ENCODE measurements at regions not wholly inside any gene's neighbourhood (a gene's known extent, or its start where the extent isn't known, plus 50 kb on each side); places are given as distances from the start of the nearest gene placed in this dataset.

- Mint-ChIP-seq H3K27me3 (ENCODE audit: insufficient read depth, unreplicated experiment) (peaks cover 12% of the 10 kb centered on the region), H3K4me1 (ENCODE audit: low read depth, unreplicated experiment) (no peaks in the 10 kb centered on the region), H3K9me3 (ENCODE audit: unreplicated experiment) (no peaks in the 10 kb centered on the region), H3K27ac (ENCODE audit: unreplicated experiment) (no peak overlapping the region), H3K36me3 (ENCODE audit: insufficient read depth, unreplicated experiment) (no peaks in the 10 kb centered on the region), H3K4me3 (ENCODE audit: unreplicated experiment) (no peak overlapping the region)
- Histone ChIP-seq H3K27me3 (replicated peaks; ENCODE audit: control insufficient read depth, insufficient read depth, low read length) (no peaks in the 10 kb centered on the region; the same call in 1 of the 2 replicates), H3K9me3 (no peaks in the 10 kb centered on the region), H3K4me1 (no peaks in the 10 kb centered on the region), H3K36me3 (ENCODE audit: control insufficient read depth, insufficient read depth, low read length) (no peaks in the 10 kb centered on the region), H3K4me3 (ENCODE audit: low read depth, low read length) (no peak overlapping the region)
- TF ChIP-seq CTCF (IDR thresholded peaks at IDR 0.05; ENCODE audit: insufficient read depth in 1 of 2, low read depth in 1 of 2, low read length in 1 of 2, severe bottlenecking in 1 of 2, unreplicated experiment in 1 of 2), result no peak
- BruUV-seq (replicated peaks), result no TSS peak
- intact Hi-C loops (cut with micrococcal nuclease; ENCODE audit: unreplicated experiment), result no loop called here
- no peak for DNase-seq
- ChIA-PET POLR2A (no interaction called here), CTCF (no interaction called here)
Observed at GRCh38 chr5:8060953-8061429, 192.0 kb downstream of the MTRR start.

- Mint-ChIP-seq H3K4me1 (ENCODE audit: low read depth, unreplicated experiment) (no peaks in the 10 kb centered on the region), H3K36me3 (ENCODE audit: insufficient read depth, unreplicated experiment) (no peaks in the 10 kb centered on the region), H3K27ac (ENCODE audit: unreplicated experiment) (no peak overlapping the region), H3K9me3 (ENCODE audit: unreplicated experiment) (no peaks in the 10 kb centered on the region), H3K4me3 (ENCODE audit: unreplicated experiment) (no peak overlapping the region), H3K27me3 (ENCODE audit: insufficient read depth, unreplicated experiment) (peaks cover 12% of the 10 kb centered on the region)
- ChIA-PET POLR2A (no interaction called here), CTCF (no interaction called here)
- intact Hi-C loops (cut with micrococcal nuclease; ENCODE audit: unreplicated experiment), result no loop called here
- Histone ChIP-seq H3K9me3 (no peaks in the 10 kb centered on the region), H3K27me3 (replicated peaks; ENCODE audit: control insufficient read depth, insufficient read depth, low read length) (no peaks in the 10 kb centered on the region; the same call in 1 of the 2 replicates), H3K36me3 (ENCODE audit: control insufficient read depth, insufficient read depth, low read length) (no peaks in the 10 kb centered on the region), H3K4me1 (no peaks in the 10 kb centered on the region), H3K4me3 (ENCODE audit: low read depth, low read length) (no peak overlapping the region)
- no peak for DNase-seq
- TF ChIP-seq CTCF (IDR thresholded peaks at IDR 0.05; ENCODE audit: insufficient read depth in 1 of 2, low read depth in 1 of 2, low read length in 1 of 2, severe bottlenecking in 1 of 2, unreplicated experiment in 1 of 2), result no peak
- BruUV-seq (replicated peaks), result no TSS peak
Observed at GRCh38 chr5:8062521-8062920, 193.6 kb downstream of the MTRR start.

GRCh38 chr5:8068078-8068477 lies 199.1 kb downstream of the MTRR start:
- POLR2A ChIA-PET, result no interaction called here
- no peak for TF ChIP-seq CTCF (IDR thresholded peaks at IDR 0.05; ENCODE audit: insufficient read depth in 1 of 2, low read depth in 1 of 2, low read length in 1 of 2, severe bottlenecking in 1 of 2, unreplicated experiment in 1 of 2)
- CTCF ChIA-PET, result no interaction called here
- Histone ChIP-seq H3K4me3 (ENCODE audit: low read depth, low read length) (no peak overlapping the region), H3K36me3 (ENCODE audit: control insufficient read depth, insufficient read depth, low read length) (no peaks in the 10 kb centered on the region), H3K9me3 (no peaks in the 10 kb centered on the region), H3K4me1 (no peaks in the 10 kb centered on the region), H3K27me3 (replicated peaks; ENCODE audit: control insufficient read depth, insufficient read depth, low read length) (no peaks in the 10 kb centered on the region)
- BruUV-seq (replicated peaks), result no TSS peak
- DNase-seq, result no peak
- Mint-ChIP-seq H3K36me3 (ENCODE audit: insufficient read depth, unreplicated experiment) (no peaks in the 10 kb centered on the region), H3K9me3 (ENCODE audit: unreplicated experiment) (no peaks in the 10 kb centered on the region), H3K27ac (ENCODE audit: unreplicated experiment) (no peak overlapping the region), H3K27me3 (ENCODE audit: insufficient read depth, unreplicated experiment) (peaks cover 3% of the 10 kb centered on the region), H3K4me1 (ENCODE audit: low read depth, unreplicated experiment) (no peaks in the 10 kb centered on the region), H3K4me3 (ENCODE audit: unreplicated experiment) (no peak overlapping the region)
- intact Hi-C loops (cut with micrococcal nuclease; ENCODE audit: unreplicated experiment), result no loop called here

Measured in Caco-2 (cell line).